ENCODE measurements at regions not wholly inside any gene's neighbourhood (a gene's known extent, or its start where the extent isn't known, plus 50 kb on each side); places are given as distances from the start of the nearest gene placed in this dataset.

GRCh38 chr22:27564806-27565205 is 236.8 kb downstream of the MN1 start:
- TF ChIP-seq ISL1 (CRISPR knock-in tag; IDR thresholded peaks at IDR 0.05): no peak
- TF ChIP-seq ZFP30 (CRISPR knock-in tag; IDR thresholded peaks at IDR 0.05): no peak
- no peak for TF ChIP-seq ZFP3 (CRISPR knock-in tag; IDR thresholded peaks at IDR 0.05)
- no peak for TF ChIP-seq RARB (CRISPR knock-in tag; IDR thresholded peaks at IDR 0.05)
- TF ChIP-seq ZC3H10 (CRISPR knock-in tag; IDR thresholded peaks at IDR 0.05): no peak
- no peak for TF ChIP-seq TCF4 (CRISPR knock-in tag; IDR thresholded peaks at IDR 0.05; ENCODE audit: borderline replicate concordance)
- TF ChIP-seq POU6F1 (CRISPR knock-in tag; IDR thresholded peaks at IDR 0.05; ENCODE audit: borderline replicate concordance, low read depth): no peak
- TF ChIP-seq CREB5 (CRISPR knock-in tag; IDR thresholded peaks at IDR 0.05; ENCODE audit: low read depth): no peak
- no peak for TF ChIP-seq PPARA (CRISPR knock-in tag; IDR thresholded peaks at IDR 0.05; ENCODE audit: borderline replicate concordance)
- no peak for TF ChIP-seq ZNF70 (CRISPR knock-in tag; IDR thresholded peaks at IDR 0.05)
- TF ChIP-seq SNAI2 (CRISPR knock-in tag; IDR thresholded peaks at IDR 0.05): no peak
